PC-9 (cell line): ENCODE measurements at regions not wholly inside any gene's neighbourhood (a gene's known extent, or its start where the extent isn't known, plus 50 kb on each side); places are given as distances from the start of the nearest gene placed in this dataset.

Source experiments
- EZH2 ChIP-seq: fragments of 200-600 bp; sonication (generic); IDR thresholded peaks from 2 replicates; pipeline ENCODE4 v1.8.0; 2017; ENCODE audit warnings: antibody characterized with exemption, low read depth
- TF ChIP-seq, protein P1 (sequence below): fragments of 200-600 bp; sonication (generic); conservative IDR thresholded peaks from 2 replicates; pipeline ENCODE4 v1.6.1; 2017; ENCODE audit warnings: mixed run types, antibody characterized with exemption, mild to moderate bottlenecking, moderate library complexity

- TF ChIP-seq, protein P1, sequence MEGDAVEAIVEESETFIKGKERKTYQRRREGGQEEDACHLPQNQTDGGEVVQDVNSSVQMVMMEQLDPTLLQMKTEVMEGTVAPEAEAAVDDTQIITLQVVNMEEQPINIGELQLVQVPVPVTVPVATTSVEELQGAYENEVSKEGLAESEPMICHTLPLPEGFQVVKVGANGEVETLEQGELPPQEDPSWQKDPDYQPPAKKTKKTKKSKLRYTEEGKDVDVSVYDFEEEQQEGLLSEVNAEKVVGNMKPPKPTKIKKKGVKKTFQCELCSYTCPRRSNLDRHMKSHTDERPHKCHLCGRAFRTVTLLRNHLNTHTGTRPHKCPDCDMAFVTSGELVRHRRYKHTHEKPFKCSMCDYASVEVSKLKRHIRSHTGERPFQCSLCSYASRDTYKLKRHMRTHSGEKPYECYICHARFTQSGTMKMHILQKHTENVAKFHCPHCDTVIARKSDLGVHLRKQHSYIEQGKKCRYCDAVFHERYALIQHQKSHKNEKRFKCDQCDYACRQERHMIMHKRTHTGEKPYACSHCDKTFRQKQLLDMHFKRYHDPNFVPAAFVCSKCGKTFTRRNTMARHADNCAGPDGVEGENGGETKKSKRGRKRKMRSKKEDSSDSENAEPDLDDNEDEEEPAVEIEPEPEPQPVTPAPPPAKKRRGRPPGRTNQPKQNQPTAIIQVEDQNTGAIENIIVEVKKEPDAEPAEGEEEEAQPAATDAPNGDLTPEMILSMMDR, result no peak
- TF ChIP-seq EZH2, result no peak
These were observed 379.9 kb downstream of the SAMD5 start for GRCh38 chr6:147888374-147888773.
